LNCaP clone FGC (cell line): ENCODE measurements at regions not wholly inside any gene's neighbourhood (a gene's known extent, or its start where the extent isn't known, plus 50 kb on each side); places are given as distances from the start of the nearest gene placed in this dataset.
"Not testable (repeated sequence)": the region's sequence is repeated elsewhere in the genome, so short reads cannot be mapped to it uniquely, and the experiment has no call there.

Experiments used
- DNase-seq: peaks from one replicate; pipeline ENCODE4 v3.0.0-alpha.2; 2011; ENCODE audit warnings: low read depth
- H3K4me3 ChIP-seq: 2 replicates; pipeline ENCODE4 v1.5.1; 2011; ENCODE audit warnings: mild to moderate bottlenecking, low read depth, low read length, control low read depth

DNA sequence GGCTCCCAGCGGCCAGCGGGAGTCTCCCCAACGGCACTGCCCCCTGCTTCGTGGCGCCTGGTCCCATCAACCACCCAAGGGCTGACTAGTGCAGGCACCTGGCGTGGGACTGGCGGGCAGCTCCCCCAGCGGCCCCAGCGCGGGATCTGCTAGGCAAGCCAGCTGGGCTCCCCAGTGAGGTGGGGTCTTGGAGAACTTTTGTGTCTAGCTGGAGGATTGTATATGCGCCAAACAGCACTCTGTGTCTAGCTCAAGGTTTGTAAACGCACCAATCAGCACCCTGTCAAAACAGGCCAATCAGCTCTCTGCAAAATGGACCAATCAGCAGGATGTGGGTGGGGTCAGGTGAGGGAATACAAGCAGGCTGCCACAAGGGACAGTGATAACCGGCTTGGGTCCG, 1988.2 kb downstream of the FOXD4L5 start:
- H3K4me3 ChIP-seq, DNase-seq: not testable (repeated sequence)

DNA sequence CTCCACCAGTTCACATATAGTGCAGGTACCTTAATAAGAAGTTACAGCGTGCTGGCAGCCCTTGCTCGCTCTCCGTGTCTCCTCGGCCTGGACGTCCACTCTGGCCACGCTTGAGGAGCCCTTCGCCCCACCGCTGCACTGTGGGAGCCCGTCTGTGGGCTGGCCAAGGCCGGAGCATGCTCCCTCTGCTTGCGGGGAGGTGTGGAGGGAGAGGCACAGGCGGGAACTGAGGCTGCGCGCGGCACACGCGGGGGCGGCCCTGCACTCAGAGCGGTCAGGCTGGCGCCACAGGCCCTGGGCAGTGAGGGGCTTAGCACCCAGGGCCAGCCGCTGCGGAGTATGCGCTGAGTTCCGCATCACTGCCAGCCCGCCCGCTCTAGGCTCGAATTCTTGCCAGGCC, 1988.6 kb downstream of the FOXD4L5 start:
- not testable (repeated sequence) for DNase-seq, H3K4me3 ChIP-seq

DNA sequence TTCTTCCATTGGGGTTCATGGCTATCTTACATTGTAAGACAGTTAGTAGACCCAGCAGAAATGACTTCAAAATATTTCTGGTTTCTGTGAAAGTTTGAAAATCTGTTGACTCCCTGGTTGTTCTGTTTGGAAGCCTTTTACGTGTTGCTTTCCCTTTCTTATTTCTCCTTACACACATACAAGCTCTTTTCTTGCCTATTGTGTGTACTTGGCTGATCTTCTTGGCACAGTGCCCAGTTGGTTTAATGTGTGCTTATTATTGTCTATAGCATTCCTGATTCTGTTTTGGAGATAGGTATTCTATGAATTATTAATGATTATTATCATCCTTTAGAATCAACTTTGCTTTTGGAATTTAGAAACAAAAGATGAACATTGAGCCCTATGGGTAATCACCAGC, 1995.0 kb downstream of the FOXD4L5 start:
- not testable (repeated sequence) for H3K4me3 ChIP-seq, DNase-seq
